HEK293 (cell line): ENCODE measurements at regions not wholly inside any gene's neighbourhood (a gene's known extent, or its start where the extent isn't known, plus 50 kb on each side); places are given as distances from the start of the nearest gene placed in this dataset.

ENCODE experiments used
- CTCF ChIA-PET: fragments of 350-600 bp; formaldehyde crosslinking; extraction: SDS; loops from one replicate; lab custom pipeline; 2021; ENCODE audit warnings: antibody characterized with exemption; lab: Yijun Ruan, JAX
- POLR2A ChIA-PET: fragments of 300-600 bp; formaldehyde crosslinking; extraction: SDS; loops from one replicate; lab custom pipeline; 2020; ENCODE audit warnings: antibody characterized with exemption, inconsistent platforms; lab: Yijun Ruan, JAX
- H3K27ac ChIP-seq: fragments of 200-500 bp; sonication (Bioruptor generic); 2 replicates; pipeline ENCODE4 v1.5.1; 2014; ENCODE audit warnings: low read depth, low read length, control low read depth, inconsistent platforms; ENCODE audit errors: extremely low read depth
- H3K36me3 ChIP-seq, 2 experiments: fragments of 200-500 bp in 1 of 2; sonication (Bioruptor generic) in 1 of 2; 1 replicate in 1 of 2; 2 replicates in 1 of 2; pipeline ENCODE4 v1.5.1; 2014 to 2017; ENCODE audit warnings: inconsistent platforms in 2 of 2, low read length in 2 of 2; ENCODE audit not compliant: control insufficient read depth in 2 of 2, insufficient read depth in 1 of 2
- H3K4me1 ChIP-seq: fragments of 200-500 bp; sonication (Bioruptor generic); 2 replicates; pipeline ENCODE4 v1.5.1; 2014; ENCODE audit warnings: mild to moderate bottlenecking, low read length, inconsistent platforms; ENCODE audit not compliant: control insufficient read depth, insufficient read depth
- H3K4me3 ChIP-seq: 2 replicates; pipeline ENCODE4 v1.5.1; 2011; ENCODE audit warnings: low read depth, mild to moderate bottlenecking, control low read depth, low read length, moderate library complexity
- H3K9me3 ChIP-seq: fragments of 200-500 bp; sonication (Bioruptor generic); 2 replicates; pipeline ENCODE4 v1.5.1; 2014; ENCODE audit warnings: low read depth, low read length, inconsistent platforms; ENCODE audit not compliant: control insufficient read depth, insufficient read depth
- KLF10 ChIP-seq: fragments of 450-650 bp; IDR thresholded peaks from 2 replicates; pipeline ENCODE4 v1.5.1; 2018; ENCODE audit warnings: missing biosample characterization, mild to moderate bottlenecking, missing genetic modification characterization
- KLF16 ChIP-seq: fragments of 450-650 bp; formaldehyde crosslinking; IDR thresholded peaks from 2 replicates; pipeline ENCODE4 v1.5.1; 2017; ENCODE audit warnings: missing biosample characterization, missing genetic modification characterization
- KLF7 ChIP-seq: fragments of 450-650 bp; formaldehyde crosslinking; IDR thresholded peaks from 2 replicates; pipeline ENCODE4 v1.5.1; 2016; ENCODE audit warnings: missing biosample characterization, missing genetic modification characterization, borderline replicate concordance
- TRIM28 ChIP-seq: IDR thresholded peaks from 2 replicates; pipeline ENCODE4 v1.6.1; 2011; ENCODE audit warnings: low read length, control low read depth, borderline replicate concordance
- ZEB2 ChIP-seq: fragments of 450-650 bp; formaldehyde crosslinking; IDR thresholded peaks from 2 replicates; pipeline ENCODE4 v1.5.1; 2016; ENCODE audit warnings: missing biosample characterization, missing genetic modification characterization
- ZNF146 ChIP-seq: fragments of 450-650 bp; formaldehyde crosslinking; IDR thresholded peaks from 2 replicates; pipeline ENCODE4 v1.5.1; 2016; ENCODE audit warnings: missing biosample characterization, missing genetic modification characterization
- ZNF292 ChIP-seq: fragments of 450-650 bp; formaldehyde crosslinking; IDR thresholded peaks from 2 replicates; pipeline ENCODE4 v1.5.1; 2016; ENCODE audit warnings: low read depth, missing biosample characterization, missing genetic modification characterization, borderline replicate concordance
- ZNF311 ChIP-seq: fragments of 450-650 bp; formaldehyde crosslinking; IDR thresholded peaks from 2 replicates; pipeline ENCODE4 v1.5.1; 2017; ENCODE audit warnings: missing biosample characterization, missing genetic modification characterization, borderline replicate concordance
- ZNF350 ChIP-seq: fragments of 450-650 bp; formaldehyde crosslinking; IDR thresholded peaks from 2 replicates; pipeline ENCODE4 v1.5.0; 2017; ENCODE audit warnings: missing biosample characterization, mild to moderate bottlenecking, missing genetic modification characterization
- ZNF366 ChIP-seq: fragments of 450-650 bp; formaldehyde crosslinking; conservative IDR thresholded peaks from 2 replicates; pipeline ENCODE4 v1.5.1; 2016; ENCODE audit warnings: missing biosample characterization, missing genetic modification characterization
- ZNF544 ChIP-seq: fragments of 450-650 bp; formaldehyde crosslinking; IDR thresholded peaks from 2 replicates; pipeline ENCODE4 v1.5.0; 2017; ENCODE audit warnings: missing biosample characterization, missing genetic modification characterization
- ZNF549 ChIP-seq: fragments of 450-650 bp; IDR thresholded peaks from 2 replicates; pipeline ENCODE4 v1.5.1; 2018; ENCODE audit warnings: missing biosample characterization, missing genetic modification characterization, mild to moderate bottlenecking, inconsistent platforms, moderate library complexity
- ZNF560 ChIP-seq: fragments of 450-650 bp; formaldehyde crosslinking; IDR thresholded peaks from 2 replicates; pipeline ENCODE4 v1.5.1; 2017; ENCODE audit warnings: missing biosample characterization, missing genetic modification characterization, borderline replicate concordance
- ZNF585B ChIP-seq: fragments of 450-650 bp; formaldehyde crosslinking; IDR thresholded peaks from 2 replicates; pipeline ENCODE4 v1.5.1; 2016; ENCODE audit warnings: missing biosample characterization, missing genetic modification characterization
- ZNF623 ChIP-seq: fragments of 450-650 bp; formaldehyde crosslinking; IDR thresholded peaks from 2 replicates; pipeline ENCODE4 v1.5.1; 2016; ENCODE audit warnings: missing biosample characterization, missing genetic modification characterization
- ZNF660 ChIP-seq: fragments of 450-650 bp; IDR thresholded peaks from 2 replicates; pipeline ENCODE4 v1.5.1; 2018; ENCODE audit warnings: missing biosample characterization, mild to moderate bottlenecking, missing genetic modification characterization
- ZNF707 ChIP-seq: fragments of 450-650 bp; formaldehyde crosslinking; IDR thresholded peaks from 2 replicates; pipeline ENCODE4 v1.5.1; 2016; ENCODE audit warnings: missing biosample characterization, missing genetic modification characterization
- ZNF792 ChIP-seq: fragments of 450-650 bp; formaldehyde crosslinking; IDR thresholded peaks from 2 replicates; pipeline ENCODE4 v1.5.1; 2016; ENCODE audit warnings: missing biosample characterization, missing genetic modification characterization
- ZSCAN23 ChIP-seq: fragments of 450-650 bp; formaldehyde crosslinking; IDR thresholded peaks from 2 replicates; pipeline ENCODE4 v1.5.1; 2016; ENCODE audit warnings: missing biosample characterization, missing genetic modification characterization
- TF ChIP-seq, protein P1 (sequence below): fragments of 450-650 bp; formaldehyde crosslinking; IDR thresholded peaks from 2 replicates; pipeline ENCODE4 v1.5.1; 2016; ENCODE audit warnings: missing biosample characterization, missing genetic modification characterization, borderline replicate concordance
- TF ChIP-seq, protein P2 (sequence below): sonication (generic); formaldehyde crosslinking; IDR thresholded peaks from 2 replicates; pipeline ENCODE4 v1.8.1; 2022; ENCODE audit warnings: mild to moderate bottlenecking, moderate library complexity, missing genetic modification reagents
- TF ChIP-seq, protein P3 (sequence below): fragments of 450-650 bp; formaldehyde crosslinking; conservative IDR thresholded peaks from 2 replicates; pipeline ENCODE4 v1.5.1; 2016; ENCODE audit warnings: low read depth, missing biosample characterization, missing genetic modification characterization
- TF ChIP-seq, protein P4 (sequence below): fragments of 450-650 bp; formaldehyde crosslinking; IDR thresholded peaks from 2 replicates; pipeline ENCODE4 v1.5.1; 2016; ENCODE audit warnings: missing biosample characterization, missing genetic modification characterization

DNA sequence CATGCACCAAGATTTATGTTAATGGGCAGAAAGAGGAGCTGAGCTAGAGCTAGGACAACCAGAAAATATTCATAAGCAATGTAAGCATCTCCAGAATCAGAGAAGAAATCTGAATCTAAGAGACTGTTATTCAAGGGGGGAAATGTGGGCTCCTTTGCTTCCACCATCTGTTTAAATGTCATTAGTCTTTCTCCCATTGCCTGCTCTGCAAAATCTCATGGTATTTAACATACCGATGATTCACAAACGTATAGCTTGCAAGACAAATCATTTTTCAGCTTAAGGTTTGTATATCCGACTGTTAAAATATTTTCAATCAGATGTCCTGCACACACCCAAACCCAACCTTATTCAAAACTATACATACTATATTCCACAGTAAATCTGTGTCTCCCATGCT is 133.4 kb upstream of the TACR3 start:
- POLR2A ChIA-PET: no interaction called here
- TF ChIP-seq ZNF146 (no peak), ZNF544 (no peak), KLF16 (no peak), ZNF366 (tag by site-specific recombination) (no peak), ZNF311 (no peak), TRIM28 (no peak), ZNF792 (no peak), ZNF292 (tag by site-specific recombination) (no peak), ZNF549 (no peak)
- TF ChIP-seq, protein P1, sequence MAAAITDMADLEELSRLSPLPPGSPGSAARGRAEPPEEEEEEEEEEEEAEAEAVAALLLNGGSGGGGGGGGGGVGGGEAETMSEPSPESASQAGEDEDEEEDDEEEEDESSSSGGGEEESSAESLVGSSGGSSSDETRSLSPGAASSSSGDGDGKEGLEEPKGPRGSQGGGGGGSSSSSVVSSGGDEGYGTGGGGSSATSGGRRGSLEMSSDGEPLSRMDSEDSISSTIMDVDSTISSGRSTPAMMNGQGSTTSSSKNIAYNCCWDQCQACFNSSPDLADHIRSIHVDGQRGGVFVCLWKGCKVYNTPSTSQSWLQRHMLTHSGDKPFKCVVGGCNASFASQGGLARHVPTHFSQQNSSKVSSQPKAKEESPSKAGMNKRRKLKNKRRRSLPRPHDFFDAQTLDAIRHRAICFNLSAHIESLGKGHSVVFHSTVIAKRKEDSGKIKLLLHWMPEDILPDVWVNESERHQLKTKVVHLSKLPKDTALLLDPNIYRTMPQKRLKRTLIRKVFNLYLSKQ (tag by site-specific recombination): no peak
- Histone ChIP-seq H3K4me1 (no peaks in the 10 kb centered on the region), H3K27ac (no peak overlapping the region), H3K4me3 (no peak overlapping the region), H3K9me3 (no peaks in the 10 kb centered on the region), H3K36me3 (no peaks in the 10 kb centered on the region)
- CTCF ChIA-PET: interaction anchor here (1.2 kb wide), 1 partner anchor 81 kb away, joined by 4 read pairs; no protein-coding TSS in a partner anchor

DNA sequence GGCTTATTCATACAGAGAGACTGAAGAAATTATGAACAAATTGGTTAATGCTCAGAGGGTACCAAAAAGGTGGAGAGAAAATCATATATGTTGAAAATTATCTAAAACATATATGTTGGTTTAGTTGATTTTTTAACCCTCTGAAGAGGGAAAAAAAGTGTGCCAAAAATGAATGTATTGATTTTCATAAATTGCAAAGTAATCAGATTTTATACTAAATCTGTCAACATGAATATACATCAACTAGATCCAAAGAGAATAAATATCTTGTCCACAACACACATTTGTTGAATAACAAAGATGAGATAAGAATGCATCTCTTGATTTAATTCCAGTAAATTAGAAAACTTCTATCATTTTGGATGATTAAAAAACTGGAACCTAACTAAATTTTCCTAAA is 125.3 kb upstream of the TACR3 start:
- H3K36me3 ChIP-seq: no peaks in the 10 kb centered on the region
- POLR2A ChIA-PET: no interaction called here
- no peak overlapping the region for H3K27ac ChIP-seq
- H3K9me3 ChIP-seq: no peaks in the 10 kb centered on the region
- no peaks in the 10 kb centered on the region for H3K4me1 ChIP-seq
- H3K4me3 ChIP-seq: no peak overlapping the region
- no peak for TF ChIP-seq KLF16
- TF ChIP-seq ZNF623 (tag by site-specific recombination): no peak
- TF ChIP-seq ZNF707: no peak
- no peak for TF ChIP-seq TRIM28
- TF ChIP-seq, protein P2, sequence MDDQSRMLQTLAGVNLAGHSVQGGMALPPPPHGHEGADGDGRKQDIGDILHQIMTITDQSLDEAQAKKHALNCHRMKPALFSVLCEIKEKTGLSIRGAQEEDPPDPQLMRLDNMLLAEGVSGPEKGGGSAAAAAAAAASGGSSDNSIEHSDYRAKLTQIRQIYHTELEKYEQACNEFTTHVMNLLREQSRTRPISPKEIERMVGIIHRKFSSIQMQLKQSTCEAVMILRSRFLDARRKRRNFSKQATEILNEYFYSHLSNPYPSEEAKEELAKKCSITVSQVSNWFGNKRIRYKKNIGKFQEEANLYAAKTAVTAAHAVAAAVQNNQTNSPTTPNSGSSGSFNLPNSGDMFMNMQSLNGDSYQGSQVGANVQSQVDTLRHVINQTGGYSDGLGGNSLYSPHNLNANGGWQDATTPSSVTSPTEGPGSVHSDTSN: no peak
- TF ChIP-seq ZNF660 (tag by site-specific recombination): no peak
- TF ChIP-seq, all 188 proteins: peak for 0
- CTCF ChIA-PET: no interaction called here

DNA sequence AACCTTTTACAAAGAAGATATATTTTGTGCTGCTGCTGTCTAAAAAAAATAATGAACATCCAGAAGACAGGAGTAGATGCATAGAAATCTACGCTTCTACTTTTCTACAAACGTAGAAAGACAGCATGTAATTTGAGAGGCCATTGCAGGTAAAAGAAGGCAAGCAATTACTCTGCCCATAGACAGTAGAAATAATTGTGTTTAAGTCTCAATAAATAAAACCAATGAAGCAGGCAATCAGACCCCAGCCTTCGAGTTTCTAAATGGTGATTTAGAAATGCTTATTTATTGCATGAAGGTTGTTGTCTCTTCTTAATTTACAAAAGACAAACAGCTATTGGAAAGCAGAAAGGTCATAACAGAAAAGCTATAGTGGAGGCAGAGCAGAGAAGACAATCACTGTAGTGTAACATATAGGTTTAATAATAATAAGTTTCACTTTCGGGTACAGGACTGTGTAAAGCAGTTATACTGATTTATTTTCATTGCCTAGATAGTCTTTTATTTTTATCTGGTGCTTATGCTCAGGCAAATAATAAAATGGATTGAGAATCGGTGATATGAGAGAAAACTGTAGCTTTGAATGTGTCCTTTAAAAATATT is 123.0 kb upstream of the TACR3 start:
- Histone ChIP-seq H3K9me3 (no peaks in the 10 kb centered on the region), H3K4me3 (no peak overlapping the region), H3K4me1 (no peaks in the 10 kb centered on the region), H3K27ac (no peak overlapping the region), H3K36me3 (no peaks in the 10 kb centered on the region)
- ChIA-PET POLR2A (no interaction called here), CTCF (no interaction called here)
- TF ChIP-seq ZEB2 (tag by site-specific recombination) (no peak), KLF10 (tag by site-specific recombination) (no peak), ZNF585B (tag by site-specific recombination) (no peak), ZNF350 (tag by site-specific recombination) (no peak), KLF7 (tag by site-specific recombination) (no peak), ZNF560 (no peak), ZSCAN23 (tag by site-specific recombination) (no peak), ZNF311 (no peak)
- TF ChIP-seq, protein P3, sequence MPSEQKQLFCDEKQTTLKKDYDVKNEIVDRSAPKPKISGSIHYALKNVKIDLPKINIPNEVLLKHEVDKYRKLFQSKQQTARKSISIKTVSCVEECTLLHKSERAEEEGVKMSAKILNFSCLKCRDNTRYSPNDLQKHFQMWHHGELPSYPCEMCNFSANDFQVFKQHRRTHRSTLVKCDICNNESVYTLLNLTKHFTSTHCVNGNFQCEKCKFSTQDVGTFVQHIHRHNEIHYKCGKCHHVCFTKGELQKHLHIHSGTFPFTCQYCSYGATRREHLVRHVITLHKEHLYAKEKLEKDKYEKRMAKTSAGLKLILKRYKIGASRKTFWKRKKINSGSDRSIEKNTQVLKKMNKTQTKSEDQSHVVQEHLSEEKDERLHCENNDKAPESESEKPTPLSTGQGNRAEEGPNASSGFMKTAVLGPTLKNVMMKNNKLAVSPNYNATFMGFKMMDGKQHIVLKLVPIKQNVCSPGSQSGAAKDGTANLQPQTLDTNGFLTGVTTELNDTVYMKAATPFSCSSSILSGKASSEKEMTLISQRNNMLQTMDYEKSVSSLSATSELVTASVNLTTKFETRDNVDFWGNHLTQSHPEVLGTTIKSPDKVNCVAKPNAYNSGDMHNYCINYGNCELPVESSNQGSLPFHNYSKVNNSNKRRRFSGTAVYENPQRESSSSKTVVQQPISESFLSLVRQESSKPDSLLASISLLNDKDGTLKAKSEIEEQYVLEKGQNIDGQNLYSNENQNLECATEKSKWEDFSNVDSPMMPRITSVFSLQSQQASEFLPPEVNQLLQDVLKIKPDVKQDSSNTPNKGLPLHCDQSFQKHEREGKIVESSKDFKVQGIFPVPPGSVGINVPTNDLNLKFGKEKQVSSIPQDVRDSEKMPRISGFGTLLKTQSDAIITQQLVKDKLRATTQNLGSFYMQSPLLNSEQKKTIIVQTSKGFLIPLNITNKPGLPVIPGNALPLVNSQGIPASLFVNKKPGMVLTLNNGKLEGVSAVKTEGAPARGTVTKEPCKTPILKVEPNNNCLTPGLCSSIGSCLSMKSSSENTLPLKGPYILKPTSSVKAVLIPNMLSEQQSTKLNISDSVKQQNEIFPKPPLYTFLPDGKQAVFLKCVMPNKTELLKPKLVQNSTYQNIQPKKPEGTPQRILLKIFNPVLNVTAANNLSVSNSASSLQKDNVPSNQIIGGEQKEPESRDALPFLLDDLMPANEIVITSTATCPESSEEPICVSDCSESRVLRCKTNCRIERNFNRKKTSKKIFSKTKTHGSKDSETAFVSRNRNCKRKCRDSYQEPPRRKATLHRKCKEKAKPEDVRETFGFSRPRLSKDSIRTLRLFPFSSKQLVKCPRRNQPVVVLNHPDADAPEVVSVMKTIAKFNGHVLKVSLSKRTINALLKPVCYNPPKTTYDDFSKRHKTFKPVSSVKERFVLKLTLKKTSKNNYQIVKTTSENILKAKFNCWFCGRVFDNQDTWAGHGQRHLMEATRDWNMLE (tag by site-specific recombination): no peak
- TF ChIP-seq, protein P4, sequence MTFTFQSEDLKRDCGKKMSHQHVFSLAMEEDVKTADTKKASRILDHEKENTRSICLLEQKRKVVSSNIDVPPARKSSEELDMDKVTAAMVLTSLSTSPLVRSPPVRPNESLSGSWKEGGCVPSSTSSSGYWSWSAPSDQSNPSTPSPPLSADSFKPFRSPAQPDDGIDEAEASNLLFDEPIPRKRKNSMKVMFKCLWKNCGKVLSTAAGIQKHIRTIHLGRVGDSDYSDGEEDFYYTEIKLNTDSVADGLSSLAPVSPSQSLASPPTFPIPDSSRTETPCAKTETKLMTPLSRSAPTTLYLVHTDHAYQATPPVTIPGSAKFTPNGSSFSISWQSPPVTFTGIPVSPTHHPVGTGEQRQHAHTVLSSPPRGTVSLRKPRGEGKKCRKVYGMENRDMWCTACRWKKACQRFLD (tag by site-specific recombination): no peak
